GM23338 (cell line): ENCODE measurements at regions not wholly inside any gene's neighbourhood (a gene's known extent, or its start where the extent isn't known, plus 50 kb on each side); places are given as distances from the start of the nearest gene placed in this dataset.

ENCODE experiments used
- ATAC-seq: fragments of 200-7000 bp; cut with Tn5 transposase; 3 replicates; pipeline ENCODE4 v1.9.1; 2020
- DNase-seq: peaks from one replicate; pipeline ENCODE4 v3.0.0-alpha.2; 2015; ENCODE audit warnings: low spot score
- H2AFZ ChIP-seq: fragments of 200-600 bp; sonication (generic); 2 replicates; pipeline ENCODE4 v1.8.0; 2016; ENCODE audit warnings: antibody characterized with exemption, mild to moderate bottlenecking, moderate library complexity
- H3F3A ChIP-seq: fragments of 200-600 bp; sonication (generic); replicated peaks from 2 replicates; pipeline ENCODE4 v1.8.0; 2017; ENCODE audit warnings: antibody characterized with exemption, mixed run types, low read depth
- H3K27ac ChIP-seq: fragments of 200-600 bp; sonication (generic); 2 replicates; pipeline ENCODE4 v1.6.1; 2016; ENCODE audit warnings: low read depth
- H3K27me3 ChIP-seq: fragments of 200-600 bp; sonication (generic); 2 replicates; pipeline ENCODE4 v1.8.0; 2016; ENCODE audit warnings: mild to moderate bottlenecking, mixed run types, moderate library complexity; ENCODE audit not compliant: insufficient read depth
- H3K36me3 ChIP-seq: fragments of 200-600 bp; sonication (generic); 2 replicates; pipeline ENCODE4 v1.8.0; 2016; ENCODE audit warnings: mild to moderate bottlenecking; ENCODE audit not compliant: insufficient read depth
- H3K4me1 ChIP-seq: fragments of 200-600 bp; sonication (generic); 2 replicates; pipeline ENCODE4 v1.8.0; 2016; ENCODE audit warnings: mild to moderate bottlenecking, moderate library complexity; ENCODE audit not compliant: insufficient read depth
- H3K4me2 ChIP-seq: fragments of 200-600 bp; sonication (generic); 2 replicates; pipeline ENCODE4 v1.7.1; 2017; ENCODE audit warnings: mixed run types
- H3K4me3 ChIP-seq: fragments of 200-600 bp; sonication (generic); 2 replicates; pipeline ENCODE4 v1.6.1; 2016; ENCODE audit warnings: mixed run types
- H3K79me2 ChIP-seq: fragments of 200-600 bp; sonication (generic); replicated peaks from 2 replicates; pipeline ENCODE4 v1.8.0; 2017; ENCODE audit warnings: mild to moderate bottlenecking; ENCODE audit not compliant: insufficient read depth
- H3K9me2 ChIP-seq: fragments of 200-600 bp; sonication (generic); 2 replicates; pipeline ENCODE4 v1.8.0; 2017; ENCODE audit not compliant: insufficient read depth
- H4K20me1 ChIP-seq: fragments of 200-600 bp; sonication (generic); replicated peaks from 2 replicates; pipeline ENCODE4 v1.8.0; 2017; ENCODE audit warnings: mild to moderate bottlenecking; ENCODE audit not compliant: insufficient read depth
- H3K27ac Mint-ChIP-seq: 2 replicates; pipeline ENCODE4 v1.8.0; 2020; ENCODE audit warnings: inconsistent platforms, mild to moderate bottlenecking, moderate library complexity, mixed read lengths
- H3K27me3 Mint-ChIP-seq: 3 replicates; pipeline ENCODE4 v1.8.0; 2022; ENCODE audit warnings: low read depth, mild to moderate bottlenecking, moderate library complexity, mixed read lengths, inconsistent platforms; ENCODE audit not compliant: insufficient read depth, poor library complexity
- H3K36me3 Mint-ChIP-seq: 3 replicates; pipeline ENCODE4 v1.8.0; 2021; ENCODE audit warnings: low read depth, mild to moderate bottlenecking, inconsistent platforms, moderate library complexity, mixed read lengths
- H3K4me1 Mint-ChIP-seq: 3 replicates; pipeline ENCODE4 v1.8.0; 2020; ENCODE audit warnings: mild to moderate bottlenecking, inconsistent platforms, mixed read lengths
- H3K4me3 Mint-ChIP-seq: 3 replicates; pipeline ENCODE4 v1.8.0; 2021; ENCODE audit warnings: moderate library complexity, mild to moderate bottlenecking, inconsistent platforms, mixed read lengths
- H3K9me3 Mint-ChIP-seq: 3 replicates; pipeline ENCODE4 v1.8.0; 2020; ENCODE audit warnings: moderate library complexity, mild to moderate bottlenecking, inconsistent platforms, mixed read lengths
- CREB1 ChIP-seq: fragments of 250-450 bp; sonication (Bioruptor Pico); IDR thresholded peaks from 2 replicates; pipeline ENCODE4 v1.5.0; 2020; ENCODE audit warnings: low read depth, mild to moderate bottlenecking, moderate library complexity
- EZH2 ChIP-seq: fragments of 200-600 bp; sonication (generic); IDR thresholded peaks from one replicate; pipeline ENCODE4 v1.8.0; 2017; ENCODE audit warnings: antibody characterized with exemption, mild to moderate bottlenecking, low read depth; ENCODE audit not compliant: unreplicated experiment
- EZH2phosphoT487 ChIP-seq: fragments of 200-600 bp; sonication (generic); IDR thresholded peaks from one replicate; pipeline ENCODE4 v1.8.1; 2018; ENCODE audit warnings: antibody characterized with exemption; ENCODE audit not compliant: unreplicated experiment
- JUNB ChIP-seq: IDR thresholded peaks from one replicate; pipeline ENCODE4 v1.6.1; 2016; ENCODE audit warnings: antibody characterized with exemption; ENCODE audit not compliant: unreplicated experiment
- NANOG ChIP-seq: IDR thresholded peaks from 2 replicates; pipeline ENCODE4 v1.6.1; 2016; ENCODE audit warnings: antibody characterized with exemption, borderline replicate concordance
- POLR2AphosphoS5 ChIP-seq: IDR thresholded peaks from 2 replicates; pipeline ENCODE4 v1.6.1; 2016; ENCODE audit warnings: antibody characterized with exemption, low read depth
- REST ChIP-seq: IDR thresholded peaks from one replicate; pipeline ENCODE4 v1.6.1; 2018; ENCODE audit warnings: antibody characterized with exemption; ENCODE audit not compliant: unreplicated experiment
- STAT1 ChIP-seq: IDR thresholded peaks from one replicate; pipeline ENCODE4 v1.6.1; 2016; ENCODE audit warnings: antibody characterized with exemption; ENCODE audit not compliant: unreplicated experiment
- ZNF331 ChIP-seq: fragments of 250-450 bp; sonication (Bioruptor Pico); IDR thresholded peaks from 2 replicates; pipeline ENCODE4 v1.5.0; 2020; ENCODE audit warnings: low read depth, mild to moderate bottlenecking, moderate library complexity
- TF ChIP-seq, protein P1 (sequence below): IDR thresholded peaks from 2 replicates; pipeline ENCODE4 v1.6.1; 2016; ENCODE audit warnings: antibody characterized with exemption

GRCh38 chr5:67902497-67902830, 313.1 kb upstream of the PIK3R1 start:
- H3K27ac Mint-ChIP-seq, result no peak overlapping the region
- no peak overlapping the region for H3K4me3 Mint-ChIP-seq

DNA sequence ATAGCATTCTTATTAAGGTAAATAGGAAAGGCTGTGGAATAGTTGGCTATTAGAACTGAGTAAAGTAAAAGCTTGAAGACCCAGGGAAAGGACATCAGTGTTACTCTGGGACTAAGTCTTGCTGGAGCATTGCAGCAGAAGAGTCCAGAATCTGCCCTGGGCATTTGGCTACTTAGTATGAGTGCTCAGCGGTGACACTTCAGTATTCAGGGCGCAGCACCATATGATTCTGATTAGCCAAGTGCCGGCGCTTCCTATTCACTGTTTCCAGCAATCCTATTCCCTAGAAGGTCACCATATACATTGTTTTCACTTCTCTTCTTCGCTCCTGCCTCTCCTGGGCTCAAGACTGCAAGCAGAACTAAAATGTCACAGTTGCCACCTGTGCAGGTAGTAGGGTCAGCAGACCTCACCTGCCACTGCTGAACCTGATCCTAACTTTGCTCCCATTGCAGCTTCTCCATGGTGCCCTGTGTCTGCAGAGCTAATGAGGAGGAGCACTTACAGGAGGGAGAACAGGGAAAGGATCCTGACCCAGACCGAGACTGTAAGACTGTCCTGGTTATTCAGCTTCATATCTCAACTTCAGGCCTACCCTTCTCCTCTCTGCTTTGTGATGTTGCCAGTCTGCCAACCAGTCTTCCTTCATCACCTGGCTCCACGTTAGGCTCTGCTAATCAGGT, 313.6 kb upstream of the PIK3R1 start:
- Histone ChIP-seq H3K9me2 (0 out of 2 replicates have a peak, but pooled peaks cover 4% of the 10 kb centered on the region), H3K79me2 (no peaks in the 10 kb centered on the region), H3F3A (no peaks in the 10 kb centered on the region), H3K27me3 (no peaks in the 10 kb centered on the region), H2AFZ (no peak overlapping the region; the same call in 1 of the 2 replicates), H3K4me3 (no peak overlapping the region), H3K4me1 (no peaks in the 10 kb centered on the region), H3K27ac (no peak overlapping the region), H3K36me3 (no peaks in the 10 kb centered on the region), H4K20me1 (no peaks in the 10 kb centered on the region), H3K4me2 (no peak overlapping the region)
- no peaks in the 10 kb centered on the region for H3K9me3 Mint-ChIP-seq
- no peaks in the 10 kb centered on the region for H3K4me1 Mint-ChIP-seq
- ATAC-seq (no peak), DNase-seq (no peak)
- H3K36me3 Mint-ChIP-seq, result no peaks in the 10 kb centered on the region
- H3K27me3 Mint-ChIP-seq, result no peaks in the 10 kb centered on the region
- H3K4me3 Mint-ChIP-seq, result no peak overlapping the region
- H3K27ac Mint-ChIP-seq, result no peak overlapping the region
- no peak for TF ChIP-seq ZNF331
- no peak for TF ChIP-seq POLR2AphosphoS5
- TF ChIP-seq, protein P1, sequence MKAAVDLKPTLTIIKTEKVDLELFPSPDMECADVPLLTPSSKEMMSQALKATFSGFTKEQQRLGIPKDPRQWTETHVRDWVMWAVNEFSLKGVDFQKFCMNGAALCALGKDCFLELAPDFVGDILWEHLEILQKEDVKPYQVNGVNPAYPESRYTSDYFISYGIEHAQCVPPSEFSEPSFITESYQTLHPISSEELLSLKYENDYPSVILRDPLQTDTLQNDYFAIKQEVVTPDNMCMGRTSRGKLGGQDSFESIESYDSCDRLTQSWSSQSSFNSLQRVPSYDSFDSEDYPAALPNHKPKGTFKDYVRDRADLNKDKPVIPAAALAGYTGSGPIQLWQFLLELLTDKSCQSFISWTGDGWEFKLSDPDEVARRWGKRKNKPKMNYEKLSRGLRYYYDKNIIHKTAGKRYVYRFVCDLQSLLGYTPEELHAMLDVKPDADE, result no peak
- TF ChIP-seq JUNB, result no peak
- no peak for TF ChIP-seq EZH2
- no peak for TF ChIP-seq REST

More at GRCh38 chr5:67902497-67902830, 313.1 kb upstream of the PIK3R1 start:
- Mint-ChIP-seq H3K36me3 (no peaks in the 10 kb centered on the region), H3K9me3 (no peaks in the 10 kb centered on the region), H3K27me3 (no peaks in the 10 kb centered on the region), H3K4me1 (no peaks in the 10 kb centered on the region)
- no peaks in the 10 kb centered on the region for H3K36me3 ChIP-seq
- TF ChIP-seq EZH2phosphoT487 (no peak), REST (no peak), EZH2 (no peak), ZNF331 (no peak), CREB1 (CRISPR knock-in tag) (no peak), STAT1 (no peak), NANOG (no peak)
- TF ChIP-seq, protein P1, result no peak
- ATAC-seq (no peak), DNase-seq (no peak)
- no peak overlapping the region for H3K4me3 ChIP-seq
- no peak overlapping the region for H3K27ac ChIP-seq
- H3K9me2 ChIP-seq, result 0 out of 2 replicates have a peak, but pooled peaks cover 4% of the 10 kb centered on the region
- no peak overlapping the region for H3K4me2 ChIP-seq
- no peaks in the 10 kb centered on the region for H3K79me2 ChIP-seq
- H3K4me1 ChIP-seq, result no peaks in the 10 kb centered on the region
- no peaks in the 10 kb centered on the region for H4K20me1 ChIP-seq
- H3F3A ChIP-seq, result no peaks in the 10 kb centered on the region
- H3K27me3 ChIP-seq, result no peaks in the 10 kb centered on the region
- no peak overlapping the region for H2AFZ ChIP-seq
